Osteoblast (primary cell): ENCODE measurements at regions not wholly inside any gene's neighbourhood (a gene's known extent, or its start where the extent isn't known, plus 50 kb on each side); places are given as distances from the start of the nearest gene placed in this dataset.

Experiments used
- DNase-seq: peaks from one replicate; pipeline ENCODE4 v3.0.0; 2011; ENCODE audit warnings: low spot score, mixed read lengths; ENCODE audit not compliant: insufficient read length; ENCODE audit errors: missing footprints
- H2AFZ ChIP-seq: 2 replicates; pipeline ENCODE4 v1.6.0; 2011; ENCODE audit warnings: mild to moderate bottlenecking, low read length
- H3K27ac ChIP-seq: 2 replicates; pipeline ENCODE4 v1.5.1; 2011; ENCODE audit warnings: mild to moderate bottlenecking, low read depth, low read length, moderate library complexity
- H3K27me3 ChIP-seq: 2 replicates; pipeline ENCODE4 v1.6.0; 2012; ENCODE audit warnings: mild to moderate bottlenecking, control low read depth, inconsistent platforms, low read length, moderate library complexity; ENCODE audit not compliant: insufficient read depth
- H3K36me3 ChIP-seq: 2 replicates; pipeline ENCODE4 v1.5.1; 2011; ENCODE audit warnings: mild to moderate bottlenecking, low read length, control low read depth, moderate library complexity; ENCODE audit not compliant: insufficient read depth
- H3K4me1 ChIP-seq: 2 replicates; pipeline ENCODE4 v1.5.1; 2011; ENCODE audit warnings: mild to moderate bottlenecking, low read length, control low read depth, moderate library complexity; ENCODE audit not compliant: insufficient read depth
- H3K4me2 ChIP-seq: 2 replicates; pipeline ENCODE4 v1.6.0; 2011; ENCODE audit warnings: mild to moderate bottlenecking, low read length; ENCODE audit not compliant: insufficient read depth
- H3K4me3 ChIP-seq: fragments of 200-600 bp; sonication (generic); 3 replicates; pipeline ENCODE4 v1.5.1; 2012; ENCODE audit warnings: mild to moderate bottlenecking, low read length, inconsistent platforms; ENCODE audit not compliant: insufficient read depth
- H3K79me2 ChIP-seq: 2 replicates; pipeline ENCODE4 v1.6.0; 2012; ENCODE audit warnings: mild to moderate bottlenecking, low read length, control low read depth, inconsistent platforms; ENCODE audit not compliant: insufficient read depth
- H3K9me3 ChIP-seq: 2 replicates; pipeline ENCODE4 v1.5.1; 2011; ENCODE audit warnings: low read depth, low read length, control low read depth
- H4K20me1 ChIP-seq: 2 replicates; pipeline ENCODE4 v1.6.0; 2012; ENCODE audit warnings: mild to moderate bottlenecking, low read length, control low read depth; ENCODE audit not compliant: insufficient read depth
- TF ChIP-seq, protein P1 (sequence below): IDR thresholded peaks from 2 replicates; pipeline ENCODE4 v1.5.1; 2011; ENCODE audit warnings: mild to moderate bottlenecking, low read depth, low read length, moderate library complexity; ENCODE audit errors: extremely low read depth

- TF ChIP-seq, protein P1, sequence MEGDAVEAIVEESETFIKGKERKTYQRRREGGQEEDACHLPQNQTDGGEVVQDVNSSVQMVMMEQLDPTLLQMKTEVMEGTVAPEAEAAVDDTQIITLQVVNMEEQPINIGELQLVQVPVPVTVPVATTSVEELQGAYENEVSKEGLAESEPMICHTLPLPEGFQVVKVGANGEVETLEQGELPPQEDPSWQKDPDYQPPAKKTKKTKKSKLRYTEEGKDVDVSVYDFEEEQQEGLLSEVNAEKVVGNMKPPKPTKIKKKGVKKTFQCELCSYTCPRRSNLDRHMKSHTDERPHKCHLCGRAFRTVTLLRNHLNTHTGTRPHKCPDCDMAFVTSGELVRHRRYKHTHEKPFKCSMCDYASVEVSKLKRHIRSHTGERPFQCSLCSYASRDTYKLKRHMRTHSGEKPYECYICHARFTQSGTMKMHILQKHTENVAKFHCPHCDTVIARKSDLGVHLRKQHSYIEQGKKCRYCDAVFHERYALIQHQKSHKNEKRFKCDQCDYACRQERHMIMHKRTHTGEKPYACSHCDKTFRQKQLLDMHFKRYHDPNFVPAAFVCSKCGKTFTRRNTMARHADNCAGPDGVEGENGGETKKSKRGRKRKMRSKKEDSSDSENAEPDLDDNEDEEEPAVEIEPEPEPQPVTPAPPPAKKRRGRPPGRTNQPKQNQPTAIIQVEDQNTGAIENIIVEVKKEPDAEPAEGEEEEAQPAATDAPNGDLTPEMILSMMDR: no peak
- H3K4me3 ChIP-seq: no peak overlapping the region
- peaks cover 3% of the 10 kb centered on the region for H3K9me3 ChIP-seq
- H3K79me2 ChIP-seq: no peaks in the 10 kb centered on the region
- no peak overlapping the region for H3K4me2 ChIP-seq
- peak; percentile 92 for DNase-seq
- H3K27me3 ChIP-seq: peaks cover 12% of the 10 kb centered on the region
- no peak overlapping the region for H2AFZ ChIP-seq
- peak overlapping the region; percentile 1 for H3K27ac ChIP-seq
- H3K4me1 ChIP-seq: peaks cover 26% of the 10 kb centered on the region
- no peaks in the 10 kb centered on the region for H3K36me3 ChIP-seq
- no peaks in the 10 kb centered on the region for H4K20me1 ChIP-seq
Observed at GRCh38 chr20:23234311-23235078, 116.1 kb upstream of the NXT1 start.

- TF ChIP-seq, protein P1: no peak
- H3K4me1 ChIP-seq: peaks cover 37% of the 10 kb centered on the region
- no peaks in the 10 kb centered on the region for H3K79me2 ChIP-seq
- no peak for DNase-seq
- no peak overlapping the region for H3K4me2 ChIP-seq
- H2AFZ ChIP-seq: no peak overlapping the region
- H3K9me3 ChIP-seq: peaks cover 3% of the 10 kb centered on the region
- H3K36me3 ChIP-seq: no peaks in the 10 kb centered on the region
- H4K20me1 ChIP-seq: no peaks in the 10 kb centered on the region
- H3K4me3 ChIP-seq: no peak overlapping the region
- H3K27me3 ChIP-seq: peaks cover 11% of the 10 kb centered on the region
- no peak overlapping the region for H3K27ac ChIP-seq
Observed at GRCh38 chr20:23233341-23233740, 117.2 kb upstream of the NXT1 start.

DNA sequence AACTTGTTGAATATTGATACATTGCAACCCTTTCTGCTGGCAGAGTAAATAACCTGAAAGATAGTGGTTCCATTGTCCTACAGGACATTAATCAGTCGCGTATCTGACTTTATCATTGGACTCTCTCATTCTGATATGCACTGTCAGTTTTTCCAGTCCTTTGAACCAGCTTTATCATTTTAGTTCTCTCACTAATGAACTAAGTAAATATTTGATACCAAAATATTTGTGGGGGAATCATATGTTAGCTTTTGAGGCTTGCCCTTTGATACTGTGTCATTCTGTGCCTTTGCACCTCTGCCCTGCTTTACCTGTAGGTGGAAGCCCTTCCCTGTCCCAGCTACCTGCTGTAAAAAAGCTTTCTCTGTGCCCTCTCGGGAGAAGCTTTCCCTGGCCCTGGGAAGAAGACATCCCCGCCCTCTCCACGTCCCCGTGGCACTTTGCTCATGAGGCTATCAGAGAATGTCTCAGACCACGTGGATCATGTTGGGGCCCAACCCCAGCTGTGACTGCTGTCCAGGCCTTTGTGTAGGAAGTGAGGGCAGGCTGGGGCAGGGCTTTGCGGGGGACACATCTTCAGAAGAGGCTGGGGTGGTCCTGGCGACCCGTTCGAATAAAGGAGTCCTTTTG is 117.8 kb upstream of the NXT1 start:
- no peaks in the 10 kb centered on the region for H3K36me3 ChIP-seq
- H3K9me3 ChIP-seq: peaks cover 3% of the 10 kb centered on the region
- H3K79me2 ChIP-seq: no peaks in the 10 kb centered on the region
- no peak overlapping the region for H3K4me2 ChIP-seq
- no peaks in the 10 kb centered on the region for H4K20me1 ChIP-seq
- no peak overlapping the region for H3K27ac ChIP-seq
- TF ChIP-seq, protein P1: no peak
- peaks cover 40% of the 10 kb centered on the region for H3K4me1 ChIP-seq
- peaks cover 7% of the 10 kb centered on the region for H3K27me3 ChIP-seq
- DNase-seq: no peak
- no peak overlapping the region for H2AFZ ChIP-seq
- H3K4me3 ChIP-seq: no peak overlapping the region

DNA sequence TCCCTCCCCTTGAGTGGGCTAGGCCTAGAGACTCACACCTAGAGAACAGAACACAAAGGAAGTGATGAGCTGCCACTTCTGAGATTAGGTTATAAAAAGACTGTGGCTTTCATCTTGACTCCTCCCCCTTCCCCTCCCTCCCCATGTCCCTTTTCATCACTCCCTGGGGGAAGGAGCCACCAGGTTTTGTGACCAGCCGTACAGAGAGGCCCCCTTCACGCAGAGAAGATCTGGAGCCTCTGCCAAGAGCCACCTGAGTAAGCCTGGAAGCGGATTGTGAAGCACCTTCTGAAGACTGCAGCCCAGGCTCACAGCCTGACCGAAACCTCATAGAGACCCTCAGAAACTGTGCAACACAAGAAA is 118.4 kb upstream of the NXT1 start:
- peaks cover 3% of the 10 kb centered on the region for H3K9me3 ChIP-seq
- H3K4me2 ChIP-seq: no peak overlapping the region
- H3K36me3 ChIP-seq: no peaks in the 10 kb centered on the region
- H3K79me2 ChIP-seq: no peaks in the 10 kb centered on the region
- no peak for DNase-seq
- peaks cover 42% of the 10 kb centered on the region for H3K4me1 ChIP-seq
- peaks cover 7% of the 10 kb centered on the region for H3K27me3 ChIP-seq
- no peaks in the 10 kb centered on the region for H4K20me1 ChIP-seq
- TF ChIP-seq, protein P1: no peak
- H2AFZ ChIP-seq: no peak overlapping the region
- peak overlapping the region; percentile 16 for H3K27ac ChIP-seq
- no peak overlapping the region for H3K4me3 ChIP-seq
